ENCODE measurements at regions not wholly inside any gene's neighbourhood (a gene's known extent, or its start where the extent isn't known, plus 50 kb on each side); places are given as distances from the start of the nearest gene placed in this dataset.

- POLR2A ChIA-PET (ENCODE audit: low non-redundant PET), result interaction anchor here (0.6 kb wide), 1 partner anchor 62 kb away, joined by 4 read pairs; no protein-coding TSS in a partner anchor
- no peaks in the 10 kb centered on the region for H3K27me3 ChIP-seq (replicated peaks; ENCODE audit: insufficient read depth, low read depth, low read length, poor library complexity)
- H3K27ac ChIP-seq (ENCODE audit: low read depth, low read length, poor library complexity, severe bottlenecking), result peak overlapping the region; percentile 25
- no peaks in the 10 kb centered on the region for H3K9me3 ChIP-seq (ENCODE audit: low read depth, low read length, poor library complexity, severe bottlenecking)
- TF ChIP-seq CTCF (conservative IDR thresholded peaks at IDR 0.05; ENCODE audit: low read depth, low read length) (no peak), EZH2 (IDR thresholded peaks at IDR 0.05; ENCODE audit: borderline replicate concordance, low read depth, low read length, poor library complexity, severe bottlenecking) (no peak)
- BruUV-seq (replicated peaks), result no TSS peak
- CTCF ChIA-PET, result interaction anchor here (0.6 kb wide), 1 partner anchor 84 kb away, joined by 3 read pairs; no protein-coding TSS in a partner anchor
- intact Hi-C loops (cut with micrococcal nuclease; ENCODE audit: unreplicated experiment), result no loop called here
- H3K4me1 ChIP-seq (ENCODE audit: insufficient read depth, low read length, poor library complexity, severe bottlenecking), result peaks cover 18% of the 10 kb centered on the region
- no peak overlapping the region for H3K4me3 ChIP-seq (ENCODE audit: low read depth, low read length, poor library complexity, severe bottlenecking)
- no peaks in the 10 kb centered on the region for H3K36me3 ChIP-seq (ENCODE audit: insufficient read depth, low read length, poor library complexity, severe bottlenecking)
- peak; percentile 56 for DNase-seq (ENCODE audit: low spot score)
Measured at GRCh38 chr2:19574778-19575260, 216.4 kb upstream of the OSR1 start.

- Histone ChIP-seq H3K27ac (ENCODE audit: low read depth, low read length, poor library complexity, severe bottlenecking) (peak overlapping the region; percentile 43), H3K9me3 (ENCODE audit: low read depth, low read length, poor library complexity, severe bottlenecking) (no peaks in the 10 kb centered on the region), H3K36me3 (ENCODE audit: insufficient read depth, low read length, poor library complexity, severe bottlenecking) (no peaks in the 10 kb centered on the region), H3K27me3 (replicated peaks; ENCODE audit: insufficient read depth, low read depth, low read length, poor library complexity) (no peaks in the 10 kb centered on the region), H3K4me1 (ENCODE audit: insufficient read depth, low read length, poor library complexity, severe bottlenecking) (peaks cover 18% of the 10 kb centered on the region), H3K4me3 (ENCODE audit: low read depth, low read length, poor library complexity, severe bottlenecking) (no peak overlapping the region)
- TF ChIP-seq EZH2 (IDR thresholded peaks at IDR 0.05; ENCODE audit: borderline replicate concordance, low read depth, low read length, poor library complexity, severe bottlenecking) (no peak), CTCF (conservative IDR thresholded peaks at IDR 0.05; ENCODE audit: low read depth, low read length) (no peak)
- BruUV-seq (replicated peaks), result no TSS peak
- ChIA-PET POLR2A (ENCODE audit: low non-redundant PET) (no interaction called here), CTCF (no interaction called here)
- DNase-seq (ENCODE audit: low spot score), result no peak
- intact Hi-C loops (cut with micrococcal nuclease; ENCODE audit: unreplicated experiment), result no loop called here
Measured at GRCh38 chr2:19573784-19574183, 215.4 kb upstream of the OSR1 start.

GRCh38 chr2:19571773-19572172 is 213.3 kb upstream of the OSR1 start:
- CTCF ChIA-PET, result no interaction called here
- Histone ChIP-seq H3K27me3 (replicated peaks; ENCODE audit: insufficient read depth, low read depth, low read length, poor library complexity) (peaks cover 5% of the 10 kb centered on the region), H3K36me3 (ENCODE audit: insufficient read depth, low read length, poor library complexity, severe bottlenecking) (no peaks in the 10 kb centered on the region), H3K4me3 (ENCODE audit: low read depth, low read length, poor library complexity, severe bottlenecking) (no peak overlapping the region), H3K27ac (ENCODE audit: low read depth, low read length, poor library complexity, severe bottlenecking) (no peak overlapping the region), H3K4me1 (ENCODE audit: insufficient read depth, low read length, poor library complexity, severe bottlenecking) (peaks cover 18% of the 10 kb centered on the region), H3K9me3 (ENCODE audit: low read depth, low read length, poor library complexity, severe bottlenecking) (no peaks in the 10 kb centered on the region)
- intact Hi-C loops (cut with micrococcal nuclease; ENCODE audit: unreplicated experiment), result no loop called here
- no TSS peak for BruUV-seq (replicated peaks)
- TF ChIP-seq EZH2 (IDR thresholded peaks at IDR 0.05; ENCODE audit: borderline replicate concordance, low read depth, low read length, poor library complexity, severe bottlenecking) (no peak), CTCF (conservative IDR thresholded peaks at IDR 0.05; ENCODE audit: low read depth, low read length) (no peak)
- POLR2A ChIA-PET (ENCODE audit: low non-redundant PET), result no interaction called here
- no peak for DNase-seq (ENCODE audit: low spot score)
